Lower leg skin (tissue), 3 donors: ENCODE measurements at regions not wholly inside any gene's neighbourhood (a gene's known extent, or its start where the extent isn't known, plus 50 kb on each side); places are given as distances from the start of the nearest gene placed in this dataset.

Source experiments
- CTCF ChIP-seq, 3 donors: fragments of 450-650 bp; IDR thresholded peaks; one replicate each; pipeline ENCODE4 v1.5.1; 2016; ENCODE audit warnings: antibody characterized with exemption in 3 of 3, mild to moderate bottlenecking in 3 of 3, moderate library complexity in 2 of 3
- POLR2A ChIP-seq, 2 donors: fragments of 450-650 bp; IDR thresholded peaks; one replicate each; pipeline ENCODE4 v1.6.1; 2016 to 2017; ENCODE audit warnings: antibody characterized with exemption in 2 of 2, mild to moderate bottlenecking in 1 of 2, moderate library complexity in 1 of 2

GRCh38 chr11:28715726-28716125 lies 607.5 kb downstream of the METTL15 start:
- TF ChIP-seq CTCF (IDR thresholded peaks at IDR 0.05) = no peak
- no peak for TF ChIP-seq POLR2A (IDR thresholded peaks at IDR 0.05)
